GM21367 (cell line): ENCODE measurements at regions not wholly inside any gene's neighbourhood (a gene's known extent, or its start where the extent isn't known, plus 50 kb on each side); places are given as distances from the start of the nearest gene placed in this dataset.
"Not testable (repeated sequence)": the region's sequence is repeated elsewhere in the genome, so short reads cannot be mapped to it uniquely, and the experiment has no call there.

ENCODE experiments used
- ATAC-seq: cut with Tn5 transposase; IDR thresholded peaks from one replicate; pipeline ENCODE4 v1.9.1; 2021; ENCODE audit not compliant: unreplicated experiment

- ATAC-seq = no peak
Measured at GRCh38 chr3:22373182-22373581, 622.2 kb upstream of the ZNF385D start.

GRCh38 chr3:22373827-22374226 is 622.8 kb upstream of the ZNF385D start:
- ATAC-seq = no peak

GRCh38 chr3:22377421-22377820 is 626.4 kb upstream of the ZNF385D start:
- ATAC-seq = no peak

GRCh38 chr3:22378869-22379268 is 627.9 kb upstream of the ZNF385D start:
- ATAC-seq = no peak

- ATAC-seq = no peak
Measured at GRCh38 chr3:22380253-22380652, 629.2 kb upstream of the ZNF385D start.

GRCh38 chr3:22381564-22381963 is 630.6 kb upstream of the ZNF385D start:
- not testable (repeated sequence) for ATAC-seq

- no peak for ATAC-seq
Measured at GRCh38 chr3:22383285-22383684, 632.3 kb upstream of the ZNF385D start.

- no peak for ATAC-seq
Measured at GRCh38 chr3:22386107-22386506, 635.1 kb upstream of the ZNF385D start.

- ATAC-seq = no peak
Measured at GRCh38 chr3:22392286-22392685, 641.3 kb upstream of the ZNF385D start.

- ATAC-seq = no peak
Measured at GRCh38 chr3:22392859-22393258, 641.8 kb upstream of the ZNF385D start.

- no peak for ATAC-seq
Measured at GRCh38 chr3:22399566-22399965, 648.6 kb upstream of the ZNF385D start.

- ATAC-seq = no peak
Measured at GRCh38 chr3:22401499-22401898, 650.5 kb upstream of the ZNF385D start.

GRCh38 chr3:22414239-22414638 is 663.2 kb upstream of the ZNF385D start:
- ATAC-seq = no peak

- ATAC-seq = not testable (repeated sequence)
Measured at GRCh38 chr3:22416838-22417446, 665.9 kb upstream of the ZNF385D start.

- ATAC-seq = no peak
Measured at GRCh38 chr3:22419261-22419660, 668.3 kb upstream of the ZNF385D start.

GRCh38 chr3:22421589-22421988 is 670.6 kb upstream of the ZNF385D start:
- ATAC-seq = no peak

GRCh38 chr3:22431334-22431733 is 680.3 kb upstream of the ZNF385D start:
- ATAC-seq = no peak

- no peak for ATAC-seq
Measured at GRCh38 chr3:22439626-22440025, 688.6 kb upstream of the ZNF385D start.

- no peak for ATAC-seq
Measured at GRCh38 chr3:22441711-22442110, 690.7 kb upstream of the ZNF385D start.

- ATAC-seq = no peak
Measured at GRCh38 chr3:22443571-22444233, 692.7 kb upstream of the ZNF385D start.

- ATAC-seq = not testable (repeated sequence)
Measured at GRCh38 chr3:22445336-22445735, 694.3 kb upstream of the ZNF385D start.

- no peak for ATAC-seq
Measured at GRCh38 chr3:22450786-22451400, 699.9 kb upstream of the ZNF385D start.
